ENCODE measurements at regions not wholly inside any gene's neighbourhood (a gene's known extent, or its start where the extent isn't known, plus 50 kb on each side); places are given as distances from the start of the nearest gene placed in this dataset.

GRCh38 chrY:7723127-7723526 lies 811.6 kb upstream of the AMELY start:
- TF ChIP-seq POLR2A (IDR thresholded peaks at IDR 0.05) (no peak), CTCF (IDR thresholded peaks at IDR 0.05) (no peak)
